GM18861 (cell line): ENCODE measurements at regions not wholly inside any gene's neighbourhood (a gene's known extent, or its start where the extent isn't known, plus 50 kb on each side); places are given as distances from the start of the nearest gene placed in this dataset.
"Not testable (repeated sequence)": the region's sequence is repeated elsewhere in the genome, so short reads cannot be mapped to it uniquely, and the experiment has no call there.

Source experiments
- ATAC-seq: cut with Tn5 transposase; IDR thresholded peaks from one replicate; pipeline ENCODE4 v1.9.1; 2021; ENCODE audit not compliant: unreplicated experiment

- no peak for ATAC-seq
Measured at GRCh38 chr6:137401088-137401487, 93.1 kb downstream of the OLIG3 start.

GRCh38 chr6:137399881-137400443, 94.2 kb downstream of the OLIG3 start:
- ATAC-seq: no peak

GRCh38 chr6:137395316-137395715, 98.9 kb downstream of the OLIG3 start:
- ATAC-seq: no peak

GRCh38 chr6:137391061-137391814, 103.0 kb downstream of the OLIG3 start:
- ATAC-seq: no peak

GRCh38 chr6:137390334-137390733, 103.9 kb downstream of the OLIG3 start:
- no peak for ATAC-seq

GRCh38 chr6:137389150-137389704, 105.0 kb downstream of the OLIG3 start:
- ATAC-seq: peak; percentile 75

GRCh38 chr6:137387096-137387764, 107.0 kb downstream of the OLIG3 start:
- no peak for ATAC-seq

GRCh38 chr6:137383287-137383686, 110.9 kb downstream of the OLIG3 start:
- not testable (repeated sequence) for ATAC-seq

- no peak for ATAC-seq
Measured at GRCh38 chr6:137378090-137378369, 116.2 kb downstream of the OLIG3 start.

GRCh38 chr6:137373296-137373695, 120.9 kb downstream of the OLIG3 start:
- no peak for ATAC-seq

- ATAC-seq: no peak
Measured at GRCh38 chr6:137372532-137372931, 121.7 kb downstream of the OLIG3 start.

- ATAC-seq: no peak
Measured at GRCh38 chr6:137371634-137372016, 122.6 kb downstream of the OLIG3 start.

GRCh38 chr6:137370871-137371633, 123.1 kb downstream of the OLIG3 start:
- ATAC-seq: peak; percentile 43

- no peak for ATAC-seq
Measured at GRCh38 chr6:137369136-137369535, 125.1 kb downstream of the OLIG3 start.

GRCh38 chr6:137365707-137366437, 128.3 kb downstream of the OLIG3 start:
- ATAC-seq: no peak

GRCh38 chr6:137363805-137364138, 130.4 kb downstream of the OLIG3 start:
- no peak for ATAC-seq

- ATAC-seq: no peak
Measured at GRCh38 chr6:137362878-137363804, 131.1 kb downstream of the OLIG3 start.

- no peak for ATAC-seq
Measured at GRCh38 chr6:137361701-137362100, 132.5 kb downstream of the OLIG3 start.

GRCh38 chr6:137358273-137358672, 135.9 kb downstream of the OLIG3 start:
- ATAC-seq: no peak

GRCh38 chr6:137357948-137358266, 136.3 kb downstream of the OLIG3 start:
- no peak for ATAC-seq
